ENCODE measurements at regions not wholly inside any gene's neighbourhood (a gene's known extent, or its start where the extent isn't known, plus 50 kb on each side); places are given as distances from the start of the nearest gene placed in this dataset.

- Mint-ChIP-seq H3K27ac (no peak overlapping the region), H3K4me1 (peaks cover 3% of the 10 kb centered on the region), H3K9me3 (no peaks in the 10 kb centered on the region), H3K27me3 (ENCODE audit: insufficient read depth) (no peaks in the 10 kb centered on the region), H3K4me3 (no peak overlapping the region), H3K36me3 (ENCODE audit: low read depth) (no peaks in the 10 kb centered on the region)
- Histone ChIP-seq H3K27me3 (ENCODE audit: control insufficient read depth, insufficient read depth, low read length, poor library complexity, severe bottlenecking) (no peaks in the 10 kb centered on the region), H3K4me1 (ENCODE audit: control insufficient read depth, insufficient read depth, low read length) (no peaks in the 10 kb centered on the region), H3K9ac (ENCODE audit: extremely low read depth, low read length, poor library complexity, severe bottlenecking) (no peak overlapping the region), H3K9me3 (ENCODE audit: control insufficient read depth, low read length) (no peaks in the 10 kb centered on the region), H3K36me3 (ENCODE audit: control insufficient read depth, insufficient read depth, low read length) (no peaks in the 10 kb centered on the region), H3K4me3 (ENCODE audit: low read length) (no peak overlapping the region), H3K27ac (ENCODE audit: low read depth, low read length) (no peak overlapping the region)
- 54 to 63% methylated on average over 1 of the region's 1 CpG for WGBS, 2 experiments (ENCODE audit: insufficient coverage in 1 of 2, insufficient read length in 1 of 2)
- DNase-seq: no peak
- no peak for TF ChIP-seq CTCF (conservative IDR thresholded peaks at IDR 0.05)
These were observed 179.8 kb upstream of the RIMS1 start for GRCh38 chr6:71706523-71706922.

GRCh38 chr6:71707059-71707458, 179.3 kb upstream of the RIMS1 start:
- Histone ChIP-seq H3K27ac (ENCODE audit: low read depth, low read length) (no peak overlapping the region), H3K9me3 (ENCODE audit: control insufficient read depth, low read length) (no peaks in the 10 kb centered on the region), H3K36me3 (ENCODE audit: control insufficient read depth, insufficient read depth, low read length) (no peaks in the 10 kb centered on the region), H3K9ac (ENCODE audit: extremely low read depth, low read length, poor library complexity, severe bottlenecking) (no peak overlapping the region), H3K4me3 (ENCODE audit: low read length) (no peak overlapping the region), H3K4me1 (ENCODE audit: control insufficient read depth, insufficient read depth, low read length) (no peaks in the 10 kb centered on the region), H3K27me3 (ENCODE audit: control insufficient read depth, insufficient read depth, low read length, poor library complexity, severe bottlenecking) (no peaks in the 10 kb centered on the region)
- Mint-ChIP-seq H3K27ac (no peak overlapping the region), H3K4me1 (peaks cover 3% of the 10 kb centered on the region), H3K36me3 (ENCODE audit: low read depth) (no peaks in the 10 kb centered on the region), H3K9me3 (no peaks in the 10 kb centered on the region), H3K4me3 (no peak overlapping the region), H3K27me3 (ENCODE audit: insufficient read depth) (no peaks in the 10 kb centered on the region)
- 92 to 100% methylated on average over 2 to 3 of the region's 3 CpGs for WGBS, 2 experiments (ENCODE audit: insufficient coverage in 1 of 2, insufficient read length in 1 of 2)
- TF ChIP-seq CTCF (conservative IDR thresholded peaks at IDR 0.05): no peak
- no peak for DNase-seq

GRCh38 chr6:71720705-71721104, 165.6 kb upstream of the RIMS1 start:
- Histone ChIP-seq H3K4me1 (ENCODE audit: control insufficient read depth, insufficient read depth, low read length) (no peaks in the 10 kb centered on the region), H3K27ac (ENCODE audit: low read depth, low read length) (no peak overlapping the region), H3K9ac (ENCODE audit: extremely low read depth, low read length, poor library complexity, severe bottlenecking) (no peak overlapping the region), H3K4me3 (ENCODE audit: low read length) (no peak overlapping the region), H3K36me3 (ENCODE audit: control insufficient read depth, insufficient read depth, low read length) (no peaks in the 10 kb centered on the region), H3K9me3 (ENCODE audit: control insufficient read depth, low read length) (no peaks in the 10 kb centered on the region), H3K27me3 (ENCODE audit: control insufficient read depth, insufficient read depth, low read length, poor library complexity, severe bottlenecking) (no peaks in the 10 kb centered on the region)
- H3K4me1 Mint-ChIP-seq: no peaks in the 10 kb centered on the region
- no peak for DNase-seq
- no peaks in the 10 kb centered on the region for H3K36me3 Mint-ChIP-seq (ENCODE audit: low read depth)
- no peak overlapping the region for H3K4me3 Mint-ChIP-seq
- H3K9me3 Mint-ChIP-seq: no peaks in the 10 kb centered on the region
- H3K27ac Mint-ChIP-seq: no peak overlapping the region
- 86 to 90% methylated on average over 1 to 2 of the region's 3 CpGs for WGBS, 2 experiments (ENCODE audit: insufficient coverage in 1 of 2, insufficient read length in 1 of 2)
- no peak for TF ChIP-seq CTCF (conservative IDR thresholded peaks at IDR 0.05)
- H3K27me3 Mint-ChIP-seq (ENCODE audit: insufficient read depth): no peaks in the 10 kb centered on the region
